Stomach (tissue), 4 donors: ENCODE measurements at regions not wholly inside any gene's neighbourhood (a gene's known extent, or its start where the extent isn't known, plus 50 kb on each side); places are given as distances from the start of the nearest gene placed in this dataset.

Experiments
- EP300 ChIP-seq: sonication (generic); formaldehyde crosslinking; IDR thresholded peaks from one replicate; pipeline ENCODE4 v1.6.1; 2017; ENCODE audit warnings: antibody characterized with exemption
- POLR2A ChIP-seq, 4 donors: fragments of 450-650 bp; IDR thresholded peaks; one replicate each; pipeline ENCODE4 v1.6.1; 2016; ENCODE audit warnings: antibody characterized with exemption in 4 of 4, control low read depth in 2 of 4, mild to moderate bottlenecking in 1 of 4, moderate library complexity in 1 of 4
- TF ChIP-seq, protein P1 (sequence below), 7 experiments: fragments of 450-650 bp in 4 of 7; fragments of 200-600 bp in 3 of 7; sonication (generic) in 3 of 7; IDR thresholded peaks; one replicate each; pipeline ENCODE4 v1.5.1; 2016 to 2019; ENCODE audit warnings: antibody characterized with exemption in 7 of 7, control low read depth in 2 of 7, mild to moderate bottlenecking in 1 of 7

DNA sequence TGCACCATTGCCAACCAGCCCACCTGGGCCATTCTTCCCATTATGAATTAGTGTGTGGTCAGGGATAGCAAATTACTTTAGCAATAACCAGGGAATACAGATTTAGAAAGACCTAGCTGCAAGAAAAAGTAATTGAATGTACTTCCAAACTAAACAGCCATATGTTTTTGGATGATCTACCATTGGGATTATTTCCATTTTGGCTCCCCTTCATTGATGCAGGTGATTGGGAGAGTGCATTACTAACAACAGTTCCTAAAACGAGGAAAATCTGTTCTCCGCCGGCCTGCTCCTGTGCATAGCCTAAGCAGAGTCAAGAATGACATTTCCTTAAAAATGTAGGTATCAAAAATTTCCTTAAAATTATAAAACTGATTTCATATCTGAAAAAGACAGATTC, 58.5 kb downstream of the MAIP1 start:
- TF ChIP-seq POLR2A (IDR thresholded peaks at IDR 0.05) = no peak
- TF ChIP-seq, protein P1, sequence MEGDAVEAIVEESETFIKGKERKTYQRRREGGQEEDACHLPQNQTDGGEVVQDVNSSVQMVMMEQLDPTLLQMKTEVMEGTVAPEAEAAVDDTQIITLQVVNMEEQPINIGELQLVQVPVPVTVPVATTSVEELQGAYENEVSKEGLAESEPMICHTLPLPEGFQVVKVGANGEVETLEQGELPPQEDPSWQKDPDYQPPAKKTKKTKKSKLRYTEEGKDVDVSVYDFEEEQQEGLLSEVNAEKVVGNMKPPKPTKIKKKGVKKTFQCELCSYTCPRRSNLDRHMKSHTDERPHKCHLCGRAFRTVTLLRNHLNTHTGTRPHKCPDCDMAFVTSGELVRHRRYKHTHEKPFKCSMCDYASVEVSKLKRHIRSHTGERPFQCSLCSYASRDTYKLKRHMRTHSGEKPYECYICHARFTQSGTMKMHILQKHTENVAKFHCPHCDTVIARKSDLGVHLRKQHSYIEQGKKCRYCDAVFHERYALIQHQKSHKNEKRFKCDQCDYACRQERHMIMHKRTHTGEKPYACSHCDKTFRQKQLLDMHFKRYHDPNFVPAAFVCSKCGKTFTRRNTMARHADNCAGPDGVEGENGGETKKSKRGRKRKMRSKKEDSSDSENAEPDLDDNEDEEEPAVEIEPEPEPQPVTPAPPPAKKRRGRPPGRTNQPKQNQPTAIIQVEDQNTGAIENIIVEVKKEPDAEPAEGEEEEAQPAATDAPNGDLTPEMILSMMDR (IDR thresholded peaks at IDR 0.05) = no peak
- TF ChIP-seq EP300 = no peak
